Endothelial cell of umbilical vein (primary cell): ENCODE measurements at regions not wholly inside any gene's neighbourhood (a gene's known extent, or its start where the extent isn't known, plus 50 kb on each side); places are given as distances from the start of the nearest gene placed in this dataset.

ENCODE experiments used
- EZH2 ChIP-seq: IDR thresholded peaks from 2 replicates; pipeline ENCODE4 v1.6.1; 2012; ENCODE audit warnings: borderline replicate concordance, low read depth, mild to moderate bottlenecking, moderate library complexity, low read length, inconsistent platforms; ENCODE audit not compliant: severe bottlenecking
- FOS ChIP-seq: IDR thresholded peaks from 2 replicates; pipeline ENCODE4 v1.6.1; 2011; ENCODE audit warnings: mild to moderate bottlenecking, low read length, moderate library complexity, borderline replicate concordance; ENCODE audit not compliant: insufficient read depth
- GATA2 ChIP-seq: IDR thresholded peaks from 2 replicates; pipeline ENCODE4 v1.7.0; 2011; ENCODE audit warnings: low read depth, mild to moderate bottlenecking, moderate library complexity, mixed read lengths, low read length; ENCODE audit not compliant: insufficient read length, insufficient read depth
- JUN ChIP-seq: IDR thresholded peaks from 2 replicates; pipeline ENCODE4 v1.6.1; 2011; ENCODE audit warnings: borderline replicate concordance, low read depth; ENCODE audit not compliant: insufficient read length, insufficient read depth
- POLR2A ChIP-seq: IDR thresholded peaks from 2 replicates; pipeline ENCODE4 v1.6.1; 2012; ENCODE audit warnings: low read depth, mild to moderate bottlenecking, control low read depth, low read length
- POLR2AphosphoS5 ChIP-seq: IDR thresholded peaks from 2 replicates; pipeline ENCODE4 v1.6.1; 2012; ENCODE audit warnings: low read depth, mild to moderate bottlenecking, control low read depth, low read length, moderate library complexity; ENCODE audit not compliant: insufficient read depth
- TF ChIP-seq, protein P1 (sequence below), 2 donors: IDR thresholded peaks; 1 replicate in 1 of 2; 2 replicates in 1 of 2; pipeline ENCODE4 v1.5.1; 2011; ENCODE audit warnings: low read length in 2 of 2, mild to moderate bottlenecking in 2 of 2, moderate library complexity in 2 of 2, control low read depth in 1 of 2, inconsistent platforms in 1 of 2, low read depth in 1 of 2; ENCODE audit not compliant: insufficient read depth in 1 of 2; ENCODE audit errors: extremely low read depth in 1 of 2
- TF ChIP-seq, protein P2 (sequence below): IDR thresholded peaks from 2 replicates; pipeline ENCODE4 v1.6.1; 2011; ENCODE audit not compliant: insufficient read depth, insufficient read length

GRCh38 chr1:79849388-79849787, 842.9 kb upstream of the ADGRL4 start:
- no peak for TF ChIP-seq JUN
- TF ChIP-seq, protein P1, sequence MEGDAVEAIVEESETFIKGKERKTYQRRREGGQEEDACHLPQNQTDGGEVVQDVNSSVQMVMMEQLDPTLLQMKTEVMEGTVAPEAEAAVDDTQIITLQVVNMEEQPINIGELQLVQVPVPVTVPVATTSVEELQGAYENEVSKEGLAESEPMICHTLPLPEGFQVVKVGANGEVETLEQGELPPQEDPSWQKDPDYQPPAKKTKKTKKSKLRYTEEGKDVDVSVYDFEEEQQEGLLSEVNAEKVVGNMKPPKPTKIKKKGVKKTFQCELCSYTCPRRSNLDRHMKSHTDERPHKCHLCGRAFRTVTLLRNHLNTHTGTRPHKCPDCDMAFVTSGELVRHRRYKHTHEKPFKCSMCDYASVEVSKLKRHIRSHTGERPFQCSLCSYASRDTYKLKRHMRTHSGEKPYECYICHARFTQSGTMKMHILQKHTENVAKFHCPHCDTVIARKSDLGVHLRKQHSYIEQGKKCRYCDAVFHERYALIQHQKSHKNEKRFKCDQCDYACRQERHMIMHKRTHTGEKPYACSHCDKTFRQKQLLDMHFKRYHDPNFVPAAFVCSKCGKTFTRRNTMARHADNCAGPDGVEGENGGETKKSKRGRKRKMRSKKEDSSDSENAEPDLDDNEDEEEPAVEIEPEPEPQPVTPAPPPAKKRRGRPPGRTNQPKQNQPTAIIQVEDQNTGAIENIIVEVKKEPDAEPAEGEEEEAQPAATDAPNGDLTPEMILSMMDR (IDR thresholded peaks at IDR 0.05; ENCODE audit: extremely low read depth in 1 of 2, insufficient read depth in 1 of 2, low read depth in 1 of 2, low read length in 2 of 2): no peak
- no peak for TF ChIP-seq EZH2
- no peak for TF ChIP-seq FOS
- TF ChIP-seq POLR2AphosphoS5: no peak
- TF ChIP-seq GATA2: no peak
- TF ChIP-seq, protein P2, sequence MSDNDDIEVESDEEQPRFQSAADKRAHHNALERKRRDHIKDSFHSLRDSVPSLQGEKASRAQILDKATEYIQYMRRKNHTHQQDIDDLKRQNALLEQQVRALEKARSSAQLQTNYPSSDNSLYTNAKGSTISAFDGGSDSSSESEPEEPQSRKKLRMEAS: no peak
- no peak for TF ChIP-seq POLR2A
